Endothelial cell of umbilical vein (primary cell): ENCODE measurements at regions not wholly inside any gene's neighbourhood (a gene's known extent, or its start where the extent isn't known, plus 50 kb on each side); places are given as distances from the start of the nearest gene placed in this dataset.

Experiments
- CTCF ChIP-seq, 2 donors: IDR thresholded peaks; 1 replicate in 1 of 2; 2 replicates in 1 of 2; pipeline ENCODE4 v1.5.1; 2011; ENCODE audit warnings: low read length in 2 of 2, mild to moderate bottlenecking in 2 of 2, moderate library complexity in 2 of 2, control low read depth in 1 of 2, inconsistent platforms in 1 of 2, low read depth in 1 of 2; ENCODE audit not compliant: insufficient read depth in 1 of 2; ENCODE audit errors: extremely low read depth in 1 of 2
- EZH2 ChIP-seq: IDR thresholded peaks from 2 replicates; pipeline ENCODE4 v1.6.1; 2012; ENCODE audit warnings: borderline replicate concordance, low read depth, mild to moderate bottlenecking, moderate library complexity, low read length, inconsistent platforms; ENCODE audit not compliant: severe bottlenecking
- FOS ChIP-seq: IDR thresholded peaks from 2 replicates; pipeline ENCODE4 v1.6.1; 2011; ENCODE audit warnings: mild to moderate bottlenecking, low read length, moderate library complexity, borderline replicate concordance; ENCODE audit not compliant: insufficient read depth
- GATA2 ChIP-seq: IDR thresholded peaks from 2 replicates; pipeline ENCODE4 v1.7.0; 2011; ENCODE audit warnings: low read depth, mild to moderate bottlenecking, moderate library complexity, mixed read lengths, low read length; ENCODE audit not compliant: insufficient read length, insufficient read depth
- JUN ChIP-seq: IDR thresholded peaks from 2 replicates; pipeline ENCODE4 v1.6.1; 2011; ENCODE audit warnings: borderline replicate concordance, low read depth; ENCODE audit not compliant: insufficient read length, insufficient read depth
- MAX ChIP-seq: IDR thresholded peaks from 2 replicates; pipeline ENCODE4 v1.6.1; 2011; ENCODE audit not compliant: insufficient read depth, insufficient read length
- POLR2A ChIP-seq: IDR thresholded peaks from 2 replicates; pipeline ENCODE4 v1.6.1; 2012; ENCODE audit warnings: low read depth, mild to moderate bottlenecking, control low read depth, low read length
- POLR2AphosphoS5 ChIP-seq: IDR thresholded peaks from 2 replicates; pipeline ENCODE4 v1.6.1; 2012; ENCODE audit warnings: low read depth, mild to moderate bottlenecking, control low read depth, low read length, moderate library complexity; ENCODE audit not compliant: insufficient read depth

- TF ChIP-seq EZH2 = no peak
- TF ChIP-seq CTCF (IDR thresholded peaks at IDR 0.05; ENCODE audit: extremely low read depth in 1 of 2, insufficient read depth in 1 of 2, low read depth in 1 of 2, low read length in 2 of 2) = no peak
- no peak for TF ChIP-seq POLR2AphosphoS5
- TF ChIP-seq POLR2A = no peak
- TF ChIP-seq MAX = no peak
- TF ChIP-seq FOS = no peak
- no peak for TF ChIP-seq GATA2
- TF ChIP-seq JUN = no peak
These were observed 132.2 kb downstream of the FOXL1 start for GRCh38 chr16:86710602-86710950.
